Kasumi-1 (cell line): ENCODE measurements at regions not wholly inside any gene's neighbourhood (a gene's known extent, or its start where the extent isn't known, plus 50 kb on each side); places are given as distances from the start of the nearest gene placed in this dataset.
"Not testable (repeated sequence)": the region's sequence is repeated elsewhere in the genome, so short reads cannot be mapped to it uniquely, and the experiment has no call there.

Source experiments
- DNase-seq, 2 experiments: peaks; one replicate each; lab custom pipeline; 2025; lab: John Stamatoyannopoulos, UW

DNA sequence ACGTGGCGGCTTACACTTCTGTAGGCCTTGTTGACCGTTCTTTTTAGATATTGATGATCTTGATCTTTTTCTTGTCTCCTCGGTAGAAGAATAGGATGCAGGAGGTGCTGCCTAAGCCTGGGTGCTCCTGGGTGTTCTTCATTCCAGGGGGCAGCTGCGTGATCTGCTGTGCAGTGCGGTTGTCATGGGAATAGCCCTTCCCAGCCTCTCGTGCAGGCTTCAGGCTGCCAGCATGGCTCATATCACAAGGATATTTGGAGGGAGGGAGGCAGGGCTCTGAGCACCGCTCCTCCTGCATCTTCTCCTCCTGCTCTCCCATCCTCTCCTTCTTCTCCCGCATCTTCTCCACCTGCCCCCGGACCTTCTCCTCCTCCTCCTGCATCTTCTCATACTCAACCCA, 96.2 kb upstream of the ADCY2 start:
- not testable (repeated sequence) for DNase-seq

- not testable (repeated sequence) for DNase-seq
Measured at GRCh38 chr5:7305000-7305674, 90.8 kb upstream of the ADCY2 start.

DNA sequence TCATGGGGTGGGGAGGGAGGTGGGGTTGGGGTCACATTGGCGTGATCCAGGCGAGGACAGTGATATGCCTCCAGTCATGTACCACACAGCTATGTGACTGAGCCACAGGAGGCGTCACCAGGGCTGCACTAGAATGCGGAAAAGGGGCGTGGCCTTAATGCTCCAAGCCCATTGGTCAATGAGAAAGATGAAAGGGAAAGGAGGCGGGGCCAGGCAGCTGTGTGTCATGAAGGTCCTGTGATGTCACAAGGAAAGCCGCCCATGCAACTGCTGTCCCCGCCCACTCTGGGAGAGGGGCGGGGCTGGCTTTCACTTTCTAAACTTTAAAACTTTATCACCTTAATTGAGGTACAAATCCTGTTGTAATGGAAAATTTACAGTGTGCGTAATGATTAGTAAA, 89.4 kb upstream of the ADCY2 start:
- not testable (repeated sequence) for DNase-seq

DNA sequence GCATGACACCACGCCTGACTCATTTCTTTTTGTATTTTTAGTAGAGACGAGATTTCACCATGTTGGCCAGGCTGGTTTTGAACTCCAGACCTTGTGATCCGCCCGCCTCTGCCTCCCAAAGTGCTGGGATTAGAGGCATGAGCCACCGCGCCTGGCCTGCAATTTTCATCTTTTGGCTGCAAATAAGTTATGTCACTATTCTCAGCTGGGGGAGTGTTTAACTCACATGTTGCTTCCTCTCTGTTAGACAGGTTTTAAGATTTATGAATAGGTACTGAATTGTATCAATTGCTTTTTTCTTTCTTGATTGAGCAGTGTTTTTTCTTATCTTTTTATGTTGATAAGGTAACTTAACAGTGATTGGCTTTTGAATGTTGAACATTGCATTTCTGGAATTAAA, 88.2 kb upstream of the ADCY2 start:
- not testable (repeated sequence) for DNase-seq

GRCh38 chr5:7309715-7310114, 86.2 kb upstream of the ADCY2 start:
- DNase-seq: not testable (repeated sequence)

- not testable (repeated sequence) for DNase-seq
Measured at GRCh38 chr5:7310656-7311055, 85.3 kb upstream of the ADCY2 start.

- DNase-seq: no peak
Measured at GRCh38 chr5:7315118-7315517, 80.8 kb upstream of the ADCY2 start.

GRCh38 chr5:7317751-7318150, 78.2 kb upstream of the ADCY2 start:
- DNase-seq: no peak

DNA sequence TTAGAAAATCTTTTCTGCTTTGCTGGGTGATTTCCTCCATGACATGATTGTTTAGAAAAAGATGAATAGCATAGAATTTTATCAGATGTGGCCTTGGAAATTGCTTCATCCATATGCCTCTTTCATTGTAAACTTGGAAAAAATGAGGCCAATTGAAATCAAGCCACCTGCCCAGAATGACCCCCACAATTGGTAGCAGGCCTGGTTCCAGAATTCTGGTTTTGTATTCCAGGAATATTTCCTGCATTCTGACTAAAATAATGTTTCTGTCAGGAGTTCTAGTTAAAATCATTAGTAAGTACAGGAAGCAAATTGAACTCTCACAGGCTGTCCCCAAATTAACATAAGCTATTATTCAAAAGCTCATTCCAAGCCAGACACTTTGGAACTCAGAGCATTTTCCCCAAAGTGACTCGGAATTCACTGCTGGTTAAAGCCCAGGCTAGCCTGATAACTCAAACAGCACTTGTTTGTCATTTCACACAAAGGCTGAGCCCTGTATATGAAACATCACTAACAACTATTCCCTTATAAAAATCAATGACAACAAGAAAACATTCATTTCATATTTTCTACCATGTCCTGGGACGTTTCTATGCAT, 75.1 kb upstream of the ADCY2 start:
- DNase-seq: no peak

DNA sequence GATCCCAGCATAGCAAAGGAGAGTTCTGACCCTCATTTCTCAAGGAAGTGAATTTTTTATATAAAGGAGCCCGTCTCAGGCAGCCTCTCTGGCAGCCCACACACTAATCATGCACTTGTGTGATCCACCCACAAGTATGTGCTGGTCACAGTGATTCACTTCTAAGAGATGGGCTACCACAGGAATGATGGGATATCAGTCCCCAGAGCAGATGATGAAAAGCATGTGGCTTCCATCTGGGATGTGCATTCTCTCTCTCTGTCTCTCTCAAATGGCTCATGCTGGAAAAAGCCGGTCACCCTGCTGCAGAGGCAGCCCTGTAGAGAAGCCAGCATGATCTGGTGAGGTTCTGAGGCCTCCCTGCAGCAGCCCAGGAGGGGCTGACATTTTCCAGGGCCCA, 74.2 kb upstream of the ADCY2 start:
- no peak for DNase-seq

DNA sequence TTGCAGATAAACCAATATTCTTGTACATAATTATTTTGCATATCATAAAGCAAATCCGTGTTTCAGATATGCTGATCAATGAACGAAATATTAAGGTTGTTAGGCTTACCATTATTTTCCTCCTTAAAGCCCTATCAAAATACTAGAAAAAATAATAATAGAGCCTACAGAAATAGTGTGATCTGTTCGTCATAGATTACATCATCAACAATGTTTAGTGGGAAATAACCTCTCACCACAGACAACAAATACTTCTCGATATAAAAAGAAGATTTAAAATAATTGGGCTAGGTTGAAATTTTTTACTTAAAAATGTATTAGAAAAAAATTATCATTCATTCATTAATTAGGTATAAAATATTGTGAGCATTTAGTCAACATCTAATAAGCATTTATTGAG, 71.0 kb upstream of the ADCY2 start:
- DNase-seq: no peak

GRCh38 chr5:7325975-7326913, 69.7 kb upstream of the ADCY2 start:
- no peak for DNase-seq

- DNase-seq: no peak
Measured at GRCh38 chr5:7329141-7329540, 66.8 kb upstream of the ADCY2 start.

DNA sequence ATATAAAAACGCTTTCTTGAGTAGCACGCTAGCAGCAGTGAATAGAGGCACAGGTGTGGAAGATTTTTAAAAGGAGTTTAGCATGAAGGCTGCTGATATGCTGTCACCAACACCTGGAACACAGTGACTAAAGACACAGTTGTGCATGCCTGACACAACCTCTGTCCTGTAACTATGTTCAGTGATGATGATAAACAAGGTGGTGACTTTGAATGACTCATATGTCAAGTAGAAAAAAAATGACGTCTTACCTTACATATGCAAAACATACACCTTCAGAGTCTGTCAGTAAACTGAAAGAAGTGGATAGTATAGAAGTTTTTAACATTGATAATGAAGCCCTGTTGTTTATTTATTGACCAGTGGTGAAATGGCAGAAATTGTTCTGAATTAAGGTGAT, 66.2 kb upstream of the ADCY2 start:
- DNase-seq: no peak

GRCh38 chr5:7330256-7330655, 65.7 kb upstream of the ADCY2 start:
- no peak for DNase-seq

- no peak for DNase-seq
Measured at GRCh38 chr5:7331131-7331530, 64.8 kb upstream of the ADCY2 start.
